HCT116 (cell line): ENCODE measurements at regions not wholly inside any gene's neighbourhood (a gene's known extent, or its start where the extent isn't known, plus 50 kb on each side); places are given as distances from the start of the nearest gene placed in this dataset.

ENCODE experiments used
- ATAC-seq: fragments of 200-7000 bp; cut with Tn5 transposase; 2 replicates; pipeline ENCODE4 v1.9.1; 2020; ENCODE audit warnings: mild to moderate bottlenecking, moderate library complexity
- BruUV-seq: library from RNA; stranded (reverse); fragments of 400-500 nt; replicated peaks from 2 replicates; lab custom pipeline; 2021; lab: Mats Ljungman, UMichigan
- CTCF ChIA-PET: fragments of 300-600 bp; sonication (Branson Sonifier 250); formaldehyde crosslinking; loops from one replicate; lab custom pipeline; 2021; ENCODE audit warnings: antibody characterized with exemption; lab: Charles Lee
- POLR2A ChIA-PET: fragments of 300-600, 350-600 bp; sonication (Branson Sonifier 250); formaldehyde crosslinking; loops from one replicate; lab custom pipeline; 2021; ENCODE audit warnings: antibody characterized with exemption; lab: Charles Lee
- RAD21 ChIA-PET, 2 experiments: fragments of 300-600 bp; sonication (Branson Sonifier 250); formaldehyde crosslinking; loops; one replicate each; lab custom pipeline; 2023; ENCODE audit warnings: low total read pairs in 2 of 2; ENCODE audit not compliant: uncharacterized antibody in 2 of 2, unreplicated experiment in 2 of 2, low non-redundant PET in 1 of 2; lab: Charles Lee
- DNase-seq: peaks from one replicate; pipeline ENCODE4 v3.0.0-alpha.2; 2010; ENCODE audit warnings: low read depth, low spot score
- H2AFZ ChIP-seq: fragments of 200-600 bp; shearing (Covaris generic), sonication (generic); 2 replicates; pipeline ENCODE4 v1.6.1; 2017; ENCODE audit warnings: low read depth, mixed run types, mixed read lengths, antibody characterized with exemption, low read length; ENCODE audit not compliant: poor library complexity, severe bottlenecking
- H3K27ac ChIP-seq: 2 replicates; pipeline ENCODE4 v1.5.1; 2012; ENCODE audit warnings: low read depth, low read length
- H3K27me3 ChIP-seq: fragments of 200-600 bp; sonication (generic); 2 replicates; pipeline ENCODE4 v1.6.1; 2016; ENCODE audit warnings: mixed run types, low read length, mixed read lengths; ENCODE audit not compliant: insufficient read depth
- H3K36me3 ChIP-seq, 2 experiments: fragments of 200-500 bp in 1 of 2; fragments of 200-600 bp in 1 of 2; sonication (Bioruptor generic) in 1 of 2; sonication (generic) in 1 of 2; 2 replicates each; pipeline versions ENCODE4 v1.5.1 to v1.6.1; 2014 to 2016; ENCODE audit warnings: low read length in 2 of 2, inconsistent platforms in 1 of 2, mixed read lengths in 1 of 2, mixed run types in 1 of 2; ENCODE audit not compliant: insufficient read depth in 2 of 2, control insufficient read depth in 1 of 2
- H3K4me1 ChIP-seq, 2 experiments: fragments of 200-600 bp in 1 of 2; sonication (generic) in 1 of 2; 2 replicates each; pipeline versions ENCODE4 v1.5.1 to v1.6.1; 2012 to 2017; ENCODE audit warnings: low read length in 2 of 2, inconsistent platforms in 1 of 2, mild to moderate bottlenecking in 1 of 2, mixed read lengths in 1 of 2, mixed run types in 1 of 2, moderate library complexity in 1 of 2; ENCODE audit not compliant: insufficient read depth in 2 of 2, control insufficient read depth in 1 of 2
- H3K4me2 ChIP-seq: fragments of 200-600 bp; sonication (generic); 2 replicates; pipeline ENCODE4 v1.6.1; 2017; ENCODE audit warnings: mixed run types, low read length, mixed read lengths
- H3K4me3 ChIP-seq, 2 experiments: fragments of 200-600 bp in 1 of 2; sonication (generic) in 1 of 2; replicated peaks in 1 of 2; 2 replicates each; pipeline ENCODE4 v1.5.1; 2011 to 2016; ENCODE audit warnings: low read length in 2 of 2, control low read depth in 1 of 2, low read depth in 1 of 2, mild to moderate bottlenecking in 1 of 2, mixed read lengths in 1 of 2, mixed run types in 1 of 2
- H3K79me2 ChIP-seq: fragments of 200-600 bp; sonication (generic); 2 replicates; pipeline ENCODE4 v1.6.1; 2017; ENCODE audit warnings: mild to moderate bottlenecking, mixed run types, low read length, moderate library complexity, mixed read lengths; ENCODE audit not compliant: insufficient read depth
- H3K9ac ChIP-seq: fragments of 200-600 bp; sonication (generic); 2 replicates; pipeline ENCODE4 v1.6.1; 2016; ENCODE audit warnings: low read length, mixed read lengths
- H3K9me2 ChIP-seq: fragments of 200-600 bp; sonication (generic), shearing (Covaris generic); 2 replicates; pipeline ENCODE4 v1.6.1; 2017; ENCODE audit warnings: mixed run types, mild to moderate bottlenecking, moderate library complexity; ENCODE audit not compliant: insufficient read depth
- H3K9me3 ChIP-seq, 2 experiments: fragments of 200-500 bp in 1 of 2; fragments of 200-600 bp in 1 of 2; sonication (Bioruptor generic) in 1 of 2; sonication (generic) in 1 of 2; 2 replicates each; pipeline ENCODE4 v1.6.1; 2014 to 2017; ENCODE audit warnings: low read length in 2 of 2, mixed read lengths in 2 of 2, inconsistent platforms in 1 of 2, low read depth in 1 of 2, mild to moderate bottlenecking in 1 of 2, mixed run types in 1 of 2, moderate library complexity in 1 of 2; ENCODE audit not compliant: control insufficient read depth in 1 of 2, insufficient read depth in 1 of 2
- H4K20me1 ChIP-seq: fragments of 200-600 bp; sonication (generic), shearing (Covaris generic); 2 replicates; pipeline ENCODE4 v1.6.1; 2017; ENCODE audit warnings: mixed run types, mild to moderate bottlenecking, moderate library complexity; ENCODE audit not compliant: insufficient read depth
- CEBPB ChIP-seq: IDR thresholded peaks from 2 replicates; pipeline ENCODE4 v1.6.1; 2012; ENCODE audit warnings: low read depth
- EGR1 ChIP-seq: IDR thresholded peaks from 2 replicates; pipeline ENCODE4 v1.6.1; 2012; ENCODE audit warnings: low read depth
- ELF1 ChIP-seq: IDR thresholded peaks from 2 replicates; pipeline ENCODE4 v1.6.1; 2012; ENCODE audit warnings: low read depth, borderline replicate concordance
- EZH2 ChIP-seq: fragments of 200-600 bp; sonication (generic); IDR thresholded peaks from 2 replicates; pipeline ENCODE4 v1.6.1; 2017; ENCODE audit warnings: antibody characterized with exemption, mixed run types
- EZH2phosphoT487 ChIP-seq: fragments of 200-600 bp; IDR thresholded peaks from 2 replicates; pipeline ENCODE4 v1.6.1; 2018; ENCODE audit warnings: antibody characterized with exemption, borderline replicate concordance
- FOSL1 ChIP-seq: IDR thresholded peaks from 2 replicates; pipeline ENCODE4 v1.6.1; 2012; ENCODE audit warnings: low read depth
- JUND ChIP-seq: IDR thresholded peaks from 2 replicates; pipeline ENCODE4 v1.6.1; 2012
- MAX ChIP-seq: IDR thresholded peaks from 2 replicates; pipeline ENCODE4 v1.6.1; 2012
- POLR2A ChIP-seq: IDR thresholded peaks from 2 replicates; pipeline ENCODE4 v1.7.0; 2011; ENCODE audit warnings: borderline replicate concordance; ENCODE audit not compliant: insufficient read depth, insufficient read length; ENCODE audit errors: extremely low read depth
- POLR2AphosphoS5 ChIP-seq: IDR thresholded peaks from 2 replicates; pipeline ENCODE4 v1.6.1; 2011; ENCODE audit warnings: mild to moderate bottlenecking, low read depth, low read length, moderate library complexity
- REST ChIP-seq: IDR thresholded peaks from 2 replicates; pipeline ENCODE4 v1.6.1; 2012; ENCODE audit warnings: low read depth
- SP1 ChIP-seq: IDR thresholded peaks from 2 replicates; pipeline ENCODE4 v1.6.1; 2012; ENCODE audit warnings: low read depth
- TCF7L2 ChIP-seq: IDR thresholded peaks from 2 replicates; pipeline ENCODE4 v1.7.0; 2011; ENCODE audit warnings: borderline replicate concordance, inconsistent platforms; ENCODE audit not compliant: insufficient read depth, insufficient read length; ENCODE audit errors: extremely low read depth
- ZFX ChIP-seq: fragments of 450-650 bp; IDR thresholded peaks from 2 replicates; pipeline ENCODE4 v1.6.1; 2017
- intact Hi-C: fragments of 100-400 bp; cut with micrococcal nuclease; formaldehyde crosslinking; loops from 2 replicates; pipeline ENCODE4 v1.10.0; 2022
- TF ChIP-seq, protein P1 (sequence below): IDR thresholded peaks from 2 replicates; pipeline ENCODE4 v1.6.1; 2011; ENCODE audit warnings: mild to moderate bottlenecking, low read length, moderate library complexity; ENCODE audit not compliant: insufficient replicate concordance; ENCODE audit errors: extremely low read depth

- BruUV-seq, result no TSS peak
- DNase-seq (no peak), ATAC-seq (no peak)
- Histone ChIP-seq H4K20me1 (no peaks in the 10 kb centered on the region), H3K9me3 (no peaks in the 10 kb centered on the region), H3K79me2 (no peaks in the 10 kb centered on the region), H3K4me2 (no peak overlapping the region), H3K27ac (no peak overlapping the region), H3K9ac (no peak overlapping the region), H3K9me2 (no peaks in the 10 kb centered on the region), H2AFZ (no peak overlapping the region), H3K4me1 (peaks cover 2 to 12% of the 10 kb centered on the region in 2 experiments; a peak in 2 of 4 replicates), H3K36me3 (no peaks in the 10 kb centered on the region), H3K4me3 (no peak overlapping the region), H3K27me3 (peaks cover 9% of the 10 kb centered on the region; the same call in 1 of the 2 replicates)
- ChIA-PET CTCF (no interaction called here), RAD21 (no interaction called here), POLR2A (no interaction called here)
- intact Hi-C loops, result no loop called here
- TF ChIP-seq, protein P1, sequence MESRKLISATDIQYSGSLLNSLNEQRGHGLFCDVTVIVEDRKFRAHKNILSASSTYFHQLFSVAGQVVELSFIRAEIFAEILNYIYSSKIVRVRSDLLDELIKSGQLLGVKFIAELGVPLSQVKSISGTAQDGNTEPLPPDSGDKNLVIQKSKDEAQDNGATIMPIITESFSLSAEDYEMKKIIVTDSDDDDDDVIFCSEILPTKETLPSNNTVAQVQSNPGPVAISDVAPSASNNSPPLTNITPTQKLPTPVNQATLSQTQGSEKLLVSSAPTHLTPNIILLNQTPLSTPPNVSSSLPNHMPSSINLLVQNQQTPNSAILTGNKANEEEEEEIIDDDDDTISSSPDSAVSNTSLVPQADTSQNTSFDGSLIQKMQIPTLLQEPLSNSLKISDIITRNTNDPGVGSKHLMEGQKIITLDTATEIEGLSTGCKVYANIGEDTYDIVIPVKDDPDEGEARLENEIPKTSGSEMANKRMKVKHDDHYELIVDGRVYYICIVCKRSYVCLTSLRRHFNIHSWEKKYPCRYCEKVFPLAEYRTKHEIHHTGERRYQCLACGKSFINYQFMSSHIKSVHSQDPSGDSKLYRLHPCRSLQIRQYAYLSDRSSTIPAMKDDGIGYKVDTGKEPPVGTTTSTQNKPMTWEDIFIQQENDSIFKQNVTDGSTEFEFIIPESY, result no peak
- TF ChIP-seq EZH2 (no peak), EZH2phosphoT487 (no peak), TCF7L2 (no peak), CEBPB (no peak), REST (no peak), FOSL1 (no peak), ELF1 (no peak), MAX (no peak), POLR2A (no peak), EGR1 (no peak), SP1 (no peak), ZFX (no peak), JUND (no peak), POLR2AphosphoS5 (no peak)
These were observed 147.2 kb upstream of the GSC start for GRCh38 chr14:94917041-94917600.
